NT2/D1 (cell line): ENCODE measurements at regions not wholly inside any gene's neighbourhood (a gene's known extent, or its start where the extent isn't known, plus 50 kb on each side); places are given as distances from the start of the nearest gene placed in this dataset.

Source experiments
- SUZ12 ChIP-seq: IDR thresholded peaks from 2 replicates; pipeline ENCODE4 v1.6.1; 2011; ENCODE audit not compliant: insufficient read length, insufficient read depth; ENCODE audit errors: extremely low read depth
- YY1 ChIP-seq: IDR thresholded peaks from 2 replicates; pipeline ENCODE4 v1.6.1; 2011; ENCODE audit not compliant: insufficient read length, insufficient read depth

- TF ChIP-seq SUZ12 (no peak), YY1 (no peak)
Observed at GRCh38 chr1:239537795-239538194, 151.4 kb downstream of the CHRM3 start.
